Body of pancreas (tissue), 4 donors: ENCODE measurements at regions not wholly inside any gene's neighbourhood (a gene's known extent, or its start where the extent isn't known, plus 50 kb on each side); places are given as distances from the start of the nearest gene placed in this dataset.

ENCODE experiments used
- POLR2A ChIP-seq, 3 donors: fragments of 450-650 bp; IDR thresholded peaks; one replicate each; pipeline ENCODE4 v1.6.1; 2016; ENCODE audit warnings: antibody characterized with exemption in 3 of 3, mild to moderate bottlenecking in 2 of 3
- TF ChIP-seq, protein P1 (sequence below), 7 experiments: fragments of 450-650 bp in 4 of 7; fragments of 200-600 bp in 3 of 7; sonication (generic) in 3 of 7; IDR thresholded peaks; one replicate each; pipeline ENCODE4 v1.5.1; 2016 to 2019; ENCODE audit warnings: antibody characterized with exemption in 7 of 7

DNA sequence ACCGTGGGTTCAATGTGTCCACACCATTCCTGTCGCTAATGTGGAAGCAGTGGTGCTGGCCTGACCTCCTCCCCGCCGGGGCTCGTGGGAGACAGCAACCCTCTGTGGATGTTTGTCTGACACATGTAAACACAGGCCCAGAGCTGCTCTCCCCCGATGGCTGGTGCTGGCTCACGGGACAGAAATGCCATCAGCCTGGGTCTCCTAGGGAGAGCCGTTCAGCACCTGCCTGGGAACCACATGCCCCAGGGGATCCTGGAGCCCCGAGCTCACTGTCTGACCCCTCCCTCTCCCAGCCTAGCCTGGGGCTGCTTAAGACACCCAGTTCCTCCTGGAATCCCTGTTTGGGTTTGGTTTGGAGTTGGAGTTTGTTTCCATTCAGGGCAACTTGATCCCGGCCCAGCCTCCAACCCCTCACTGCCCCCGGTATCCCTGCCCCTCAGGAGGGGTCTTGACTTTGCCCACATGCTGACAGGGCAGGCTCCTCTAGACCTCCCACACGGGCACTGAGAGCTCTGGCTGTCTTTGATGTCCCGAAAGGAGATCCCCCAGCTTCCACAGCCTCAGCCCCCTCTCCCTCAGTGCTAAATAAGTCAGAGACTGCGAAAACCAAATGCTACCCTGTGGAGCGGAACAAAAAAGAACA, 50.9 kb upstream of the WNT11 start:
- TF ChIP-seq, protein P1, sequence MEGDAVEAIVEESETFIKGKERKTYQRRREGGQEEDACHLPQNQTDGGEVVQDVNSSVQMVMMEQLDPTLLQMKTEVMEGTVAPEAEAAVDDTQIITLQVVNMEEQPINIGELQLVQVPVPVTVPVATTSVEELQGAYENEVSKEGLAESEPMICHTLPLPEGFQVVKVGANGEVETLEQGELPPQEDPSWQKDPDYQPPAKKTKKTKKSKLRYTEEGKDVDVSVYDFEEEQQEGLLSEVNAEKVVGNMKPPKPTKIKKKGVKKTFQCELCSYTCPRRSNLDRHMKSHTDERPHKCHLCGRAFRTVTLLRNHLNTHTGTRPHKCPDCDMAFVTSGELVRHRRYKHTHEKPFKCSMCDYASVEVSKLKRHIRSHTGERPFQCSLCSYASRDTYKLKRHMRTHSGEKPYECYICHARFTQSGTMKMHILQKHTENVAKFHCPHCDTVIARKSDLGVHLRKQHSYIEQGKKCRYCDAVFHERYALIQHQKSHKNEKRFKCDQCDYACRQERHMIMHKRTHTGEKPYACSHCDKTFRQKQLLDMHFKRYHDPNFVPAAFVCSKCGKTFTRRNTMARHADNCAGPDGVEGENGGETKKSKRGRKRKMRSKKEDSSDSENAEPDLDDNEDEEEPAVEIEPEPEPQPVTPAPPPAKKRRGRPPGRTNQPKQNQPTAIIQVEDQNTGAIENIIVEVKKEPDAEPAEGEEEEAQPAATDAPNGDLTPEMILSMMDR (IDR thresholded peaks at IDR 0.05), result no peak
- no peak for TF ChIP-seq POLR2A (IDR thresholded peaks at IDR 0.05)
